IMR-90 (cell line): ENCODE measurements at regions not wholly inside any gene's neighbourhood (a gene's known extent, or its start where the extent isn't known, plus 50 kb on each side); places are given as distances from the start of the nearest gene placed in this dataset.

Experiments used
- ATAC-seq: fragments of 200-7000 bp; cut with Tn5 transposase; 2 replicates; pipeline ENCODE4 v1.9.1; 2020; ENCODE audit warnings: low read depth, mild to moderate bottlenecking, moderate library complexity
- BruUV-seq: library from RNA; stranded (reverse); fragments of 400-500 nt; replicated peaks from 2 replicates; lab custom pipeline; 2021; lab: Mats Ljungman, UMichigan
- CTCF ChIA-PET: fragments of 300-600 bp; formaldehyde crosslinking; extraction: SDS; loops from one replicate; lab custom pipeline; 2021; ENCODE audit warnings: antibody characterized with exemption; lab: Yijun Ruan, JAX
- POLR2A ChIA-PET: fragments of 300-600 bp; sonication (Branson Sonifier 250); formaldehyde crosslinking; loops from one replicate; lab custom pipeline; 2022; ENCODE audit warnings: antibody characterized with exemption; ENCODE audit not compliant: unreplicated experiment; lab: Charles Lee
- DNase-seq: peaks from one replicate; pipeline ENCODE4 v3.0.0; 2013
- H2AFZ ChIP-seq: replicated peaks from 2 replicates; pipeline ENCODE3; 2013; ENCODE audit warnings: low read length, mild to moderate bottlenecking; ENCODE audit not compliant: poor library complexity
- H2AK5ac ChIP-seq: 2 replicates; pipeline ENCODE4 v1.6.1; 2013; ENCODE audit warnings: low read depth, low read length, inconsistent platforms
- H2AK9ac ChIP-seq: replicated peaks from 2 replicates; pipeline ENCODE3; 2013; ENCODE audit warnings: mild to moderate bottlenecking, low read depth, low read length, moderate library complexity; ENCODE audit not compliant: poor library complexity
- H2BK120ac ChIP-seq: 2 replicates; pipeline ENCODE4 v1.6.1; 2013; ENCODE audit warnings: low read depth, low read length, inconsistent platforms
- H2BK15ac ChIP-seq: 3 replicates; pipeline ENCODE4 v1.6.1; 2013; ENCODE audit warnings: low read depth, low read length, inconsistent platforms
- H2BK20ac ChIP-seq: 2 replicates; pipeline ENCODE4 v1.6.1; 2013; ENCODE audit warnings: low read depth, mild to moderate bottlenecking, inconsistent platforms, low read length, moderate library complexity
- H2BK5ac ChIP-seq: 2 replicates; pipeline ENCODE4 v1.6.1; 2013; ENCODE audit warnings: mild to moderate bottlenecking, low read depth, low read length, inconsistent platforms; ENCODE audit not compliant: poor library complexity, severe bottlenecking
- H3K14ac ChIP-seq: replicated peaks from 2 replicates; pipeline ENCODE4 v1.6.1; 2013; ENCODE audit warnings: low read depth, low read length, inconsistent platforms
- H3K18ac ChIP-seq: 2 replicates; pipeline ENCODE4 v1.6.1; 2013; ENCODE audit warnings: low read depth, low read length, control low read depth
- H3K23ac ChIP-seq: 2 replicates; pipeline ENCODE4 v1.6.1; 2013; ENCODE audit warnings: low read depth, low read length, inconsistent platforms
- H3K27ac ChIP-seq: 2 replicates; pipeline ENCODE4 v1.5.1; 2013; ENCODE audit warnings: mild to moderate bottlenecking, control low read depth, low read length; ENCODE audit not compliant: insufficient read depth
- H3K27me3 ChIP-seq: 2 replicates; pipeline ENCODE4 v1.6.1; 2013; ENCODE audit warnings: low read length; ENCODE audit not compliant: control insufficient read depth, insufficient read depth
- H3K36me3 ChIP-seq: 2 replicates; pipeline ENCODE4 v1.6.1; 2013; ENCODE audit warnings: low read length, mixed read lengths; ENCODE audit not compliant: control insufficient read depth, insufficient read depth
- H3K4ac ChIP-seq: 2 replicates; pipeline ENCODE4 v1.6.1; 2013; ENCODE audit warnings: low read depth, low read length, inconsistent platforms
- H3K4me1 ChIP-seq: 2 replicates; pipeline ENCODE4 v1.6.1; 2013; ENCODE audit warnings: low read length, mixed read lengths; ENCODE audit not compliant: control insufficient read depth, insufficient read depth
- H3K4me2 ChIP-seq: 2 replicates; pipeline ENCODE4 v1.6.1; 2013; ENCODE audit warnings: low read depth, mild to moderate bottlenecking, control low read depth, low read length, moderate library complexity
- H3K4me3 ChIP-seq: 2 replicates; pipeline ENCODE4 v1.5.1; 2013; ENCODE audit warnings: low read depth, mild to moderate bottlenecking, control low read depth, low read length, moderate library complexity; ENCODE audit not compliant: insufficient read depth
- H3K56ac ChIP-seq: 2 replicates; pipeline ENCODE4 v1.6.1; 2013; ENCODE audit warnings: low read length, inconsistent platforms; ENCODE audit not compliant: insufficient read depth; ENCODE audit errors: extremely low read depth
- H3K79me1 ChIP-seq, 2 experiments: 2 replicates each; pipeline ENCODE4 v1.6.1; 2013; ENCODE audit warnings: low read length in 2 of 2, inconsistent platforms in 1 of 2, low read depth in 1 of 2
- H3K9ac ChIP-seq: 2 replicates; pipeline ENCODE4 v1.6.1; 2013; ENCODE audit warnings: low read depth, low read length, control low read depth
- H3K9me1 ChIP-seq: 2 replicates; pipeline ENCODE4 v1.6.1; 2013; ENCODE audit warnings: low read length, inconsistent platforms; ENCODE audit not compliant: insufficient read depth
- H3K9me3 ChIP-seq: 2 replicates; pipeline ENCODE4 v1.6.1; 2013; ENCODE audit warnings: low read length; ENCODE audit not compliant: control insufficient read depth, insufficient read depth
- H4K20me1 ChIP-seq: 2 replicates; pipeline ENCODE4 v1.6.1; 2013; ENCODE audit warnings: low read length, inconsistent platforms; ENCODE audit not compliant: insufficient read depth
- H4K5ac ChIP-seq: 2 replicates; pipeline ENCODE4 v1.6.1; 2013; ENCODE audit warnings: mild to moderate bottlenecking, low read depth, low read length, control low read depth
- H4K8ac ChIP-seq, 2 experiments: 2 replicates each; pipeline ENCODE4 v1.6.1; 2013; ENCODE audit warnings: low read depth in 2 of 2, low read length in 2 of 2, control low read depth in 1 of 2, inconsistent platforms in 1 of 2
- H4K91ac ChIP-seq: 2 replicates; pipeline ENCODE4 v1.6.1; 2013; ENCODE audit warnings: low read depth, low read length, inconsistent platforms; ENCODE audit not compliant: insufficient read depth
- BHLHE40 ChIP-seq: fragments of 150-350 bp; IDR thresholded peaks from 2 replicates; pipeline ENCODE4 v1.6.1; 2016; ENCODE audit warnings: mild to moderate bottlenecking, low read depth, low read length
- WGBS, 2 experiments: methylation state at CpG; one replicate each; pipeline versions ENCODE4 v1.1.5 to v1.1.7; 2013; ENCODE audit warnings: missing lambda C conversion rate in 2 of 2; ENCODE audit not compliant: insufficient read length in 1 of 2; ENCODE audit errors: extremely low coverage in 2 of 2; 5-methylcytosine and 5-hydroxymethylcytosine counted together
- dilution Hi-C: fragments of 300-500 bp; cut with HindIII; formaldehyde crosslinking; loops from one replicate; pipeline ENCODE4 v1.14.3; 2018; ENCODE audit warnings: low sequenced_read_pairs; ENCODE audit not compliant: unreplicated experiment
- in situ Hi-C: fragments of 300-500 bp; cut with MboI; formaldehyde crosslinking; loops from 3 replicates; pipeline ENCODE4 v1.14.3; 2019; ENCODE audit warnings: low sequenced_read_pairs, inconsistent platforms, mixed read lengths
- intact Hi-C: fragments of 100-400 bp; cut with micrococcal nuclease; formaldehyde crosslinking; loops from 2 replicates; pipeline ENCODE4 v1.10.0; 2022
- TF ChIP-seq, protein P1 (sequence below): fragments of 150-350 bp; IDR thresholded peaks from 2 replicates; pipeline ENCODE4 v1.6.1; 2016; ENCODE audit warnings: low read depth, mild to moderate bottlenecking, low read length, moderate library complexity, borderline replicate concordance

- no peak overlapping the region for H2BK20ac ChIP-seq
- H3K14ac ChIP-seq, result no peak overlapping the region
- no peak overlapping the region for H3K4me2 ChIP-seq
- no peak overlapping the region for H3K23ac ChIP-seq
- H4K20me1 ChIP-seq, result no peaks in the 10 kb centered on the region
- H3K9me1 ChIP-seq, result no peaks in the 10 kb centered on the region; the same call in 1 of the 2 replicates
- no peak overlapping the region for H4K5ac ChIP-seq
- no CpG with 5 or more reads among the region's 7 CpGs for WGBS, 2 experiments
- no peak overlapping the region for H3K27ac ChIP-seq
- H3K9me3 ChIP-seq, result no peaks in the 10 kb centered on the region
- peaks cover 6% of the 10 kb centered on the region; the same call in 1 of the 2 replicates for H3K4me1 ChIP-seq
- H2BK5ac ChIP-seq, result no peak overlapping the region
- no TSS peak for BruUV-seq
- H3K79me1 ChIP-seq, result no peaks in the 10 kb centered on the region
- H3K4me3 ChIP-seq, result no peak overlapping the region
- TF ChIP-seq, protein P1, sequence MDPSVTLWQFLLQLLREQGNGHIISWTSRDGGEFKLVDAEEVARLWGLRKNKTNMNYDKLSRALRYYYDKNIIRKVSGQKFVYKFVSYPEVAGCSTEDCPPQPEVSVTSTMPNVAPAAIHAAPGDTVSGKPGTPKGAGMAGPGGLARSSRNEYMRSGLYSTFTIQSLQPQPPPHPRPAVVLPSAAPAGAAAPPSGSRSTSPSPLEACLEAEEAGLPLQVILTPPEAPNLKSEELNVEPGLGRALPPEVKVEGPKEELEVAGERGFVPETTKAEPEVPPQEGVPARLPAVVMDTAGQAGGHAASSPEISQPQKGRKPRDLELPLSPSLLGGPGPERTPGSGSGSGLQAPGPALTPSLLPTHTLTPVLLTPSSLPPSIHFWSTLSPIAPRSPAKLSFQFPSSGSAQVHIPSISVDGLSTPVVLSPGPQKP, result no peak
- TF ChIP-seq BHLHE40, result no peak
- no peak overlapping the region for H2BK120ac ChIP-seq
- no peak overlapping the region for H3K56ac ChIP-seq
- H2AFZ ChIP-seq, result no peak overlapping the region
- H3K9ac ChIP-seq, result no peak overlapping the region
- no peak for ATAC-seq
- H2AK9ac ChIP-seq, result no peak overlapping the region
- no peaks in the 10 kb centered on the region for H3K27me3 ChIP-seq
- no peak overlapping the region for H2BK15ac ChIP-seq
- no peak overlapping the region for H2AK5ac ChIP-seq
- POLR2A ChIA-PET, result no interaction called here
- CTCF ChIA-PET, result no interaction called here
- no peak overlapping the region for H4K8ac ChIP-seq
- no peak overlapping the region for H4K91ac ChIP-seq
- no peak overlapping the region for H3K18ac ChIP-seq
- no peaks in the 10 kb centered on the region for H3K36me3 ChIP-seq
- in situ Hi-C loops, result no loop called here
- no peak overlapping the region for H3K4ac ChIP-seq
- no peak for DNase-seq
- intact Hi-C loops, result no loop called here
- dilution Hi-C loops, result no loop called here
Measured at GRCh38 chr3:106116733-106117489, 248.1 kb upstream of the CBLB start.
